Smooth muscle cell (in vitro differentiated cells): ENCODE measurements at regions not wholly inside any gene's neighbourhood (a gene's known extent, or its start where the extent isn't known, plus 50 kb on each side); places are given as distances from the start of the nearest gene placed in this dataset.

Experiments
- DNase-seq: peaks from one replicate; lab custom pipeline; 2025; ENCODE audit not compliant: unreplicated experiment; lab: John Stamatoyannopoulos, UW
- H2AFZ ChIP-seq: fragments of 200-600 bp; sonication (generic); 2 replicates; pipeline ENCODE4 v1.6.0; 2016; ENCODE audit warnings: antibody characterized with exemption, low read depth, mild to moderate bottlenecking
- H3F3A ChIP-seq: fragments of 200-600 bp; sonication (generic); 2 replicates; pipeline ENCODE4 v1.6.0; 2017; ENCODE audit warnings: antibody characterized with exemption, low read depth
- H3K27ac ChIP-seq: fragments of 200-600 bp; sonication (generic); 2 replicates; pipeline ENCODE4 v1.5.1; 2016; ENCODE audit warnings: low read depth, mild to moderate bottlenecking
- H3K27me3 ChIP-seq: fragments of 200-600 bp; sonication (generic); 2 replicates; pipeline ENCODE4 v1.6.1; 2016; ENCODE audit warnings: low read depth, mild to moderate bottlenecking
- H3K36me3 ChIP-seq: fragments of 200-600 bp; sonication (generic); 2 replicates; pipeline ENCODE4 v1.5.1; 2016; ENCODE audit warnings: low read depth
- H3K4me1 ChIP-seq: fragments of 200-600 bp; sonication (generic); 2 replicates; pipeline ENCODE4 v1.5.1; 2016; ENCODE audit warnings: low read depth
- H3K4me2 ChIP-seq: fragments of 200-600 bp; sonication (generic); 2 replicates; pipeline ENCODE4 v1.6.0; 2016; ENCODE audit warnings: mild to moderate bottlenecking
- H3K4me3 ChIP-seq: fragments of 200-600 bp; sonication (generic); 2 replicates; pipeline ENCODE4 v1.5.1; 2016; ENCODE audit warnings: mild to moderate bottlenecking
- H3K79me2 ChIP-seq: fragments of 200-600 bp; sonication (generic); 2 replicates; pipeline ENCODE4 v1.6.0; 2016; ENCODE audit warnings: low read depth, mild to moderate bottlenecking
- H3K9ac ChIP-seq: fragments of 200-600 bp; sonication (generic); 2 replicates; pipeline ENCODE4 v1.6.0; 2016; ENCODE audit warnings: low read depth
- H3K9me3 ChIP-seq: fragments of 200-600 bp; sonication (generic); replicated peaks from 2 replicates; pipeline ENCODE4 v1.5.1; 2016; ENCODE audit warnings: low read depth
- H4K20me1 ChIP-seq: fragments of 200-600 bp; sonication (generic); 2 replicates; pipeline ENCODE4 v1.6.0; 2016; ENCODE audit warnings: low read depth
- CTCF ChIP-seq: fragments of 200-600 bp; sonication (generic); IDR thresholded peaks from 2 replicates; pipeline ENCODE4 v1.5.1; 2017; ENCODE audit warnings: borderline replicate concordance, mild to moderate bottlenecking, antibody characterized with exemption; ENCODE audit not compliant: insufficient read depth, poor library complexity, severe bottlenecking
- WGBS: methylation state at CpG from one replicate; pipeline ENCODE4 v1.1.7; 2016; ENCODE audit warnings: low lambda C conversion rate; 5-methylcytosine and 5-hydroxymethylcytosine counted together

- no peaks in the 10 kb centered on the region for H3K9me3 ChIP-seq
- H3K79me2 ChIP-seq: no peaks in the 10 kb centered on the region
- H3K4me1 ChIP-seq: no peaks in the 10 kb centered on the region
- 89% methylated on average over 1 of the region's 1 CpG for WGBS
- H2AFZ ChIP-seq: no peak overlapping the region
- no peak for TF ChIP-seq CTCF
- H3K36me3 ChIP-seq: no peaks in the 10 kb centered on the region
- H3K4me2 ChIP-seq: no peak overlapping the region
- H3F3A ChIP-seq: no peaks in the 10 kb centered on the region
- H3K4me3 ChIP-seq: no peak overlapping the region
- no peaks in the 10 kb centered on the region for H4K20me1 ChIP-seq
- H3K9ac ChIP-seq: no peak overlapping the region
- H3K27ac ChIP-seq: no peak overlapping the region
- no peaks in the 10 kb centered on the region for H3K27me3 ChIP-seq
- DNase-seq: no peak
Observed at GRCh38 chr3:81382470-81382869, 379.0 kb downstream of the GBE1 start.

GRCh38 chr3:81380234-81380633, 381.2 kb downstream of the GBE1 start:
- Histone ChIP-seq H2AFZ (no peak overlapping the region), H3K36me3 (no peaks in the 10 kb centered on the region), H3K79me2 (no peaks in the 10 kb centered on the region), H3K9ac (no peak overlapping the region), H4K20me1 (no peaks in the 10 kb centered on the region), H3K4me2 (no peak overlapping the region), H3F3A (no peaks in the 10 kb centered on the region), H3K4me1 (no peaks in the 10 kb centered on the region), H3K27me3 (no peaks in the 10 kb centered on the region), H3K4me3 (no peak overlapping the region), H3K27ac (no peak overlapping the region), H3K9me3 (no peaks in the 10 kb centered on the region)
- no peak for TF ChIP-seq CTCF
- no peak for DNase-seq
- WGBS: 93% methylated on average over 4 of the region's 4 CpGs

GRCh38 chr3:81378552-81379293, 382.7 kb downstream of the GBE1 start:
- H3K4me1 ChIP-seq: no peaks in the 10 kb centered on the region
- H3K4me3 ChIP-seq: no peak overlapping the region
- TF ChIP-seq CTCF: no peak
- no peaks in the 10 kb centered on the region for H3K27me3 ChIP-seq
- 81% methylated on average over 5 of the region's 5 CpGs for WGBS
- H3F3A ChIP-seq: no peaks in the 10 kb centered on the region
- no peak overlapping the region for H3K27ac ChIP-seq
- no peaks in the 10 kb centered on the region for H3K79me2 ChIP-seq
- no peak overlapping the region for H2AFZ ChIP-seq
- H3K4me2 ChIP-seq: no peak overlapping the region
- H3K9me3 ChIP-seq: no peaks in the 10 kb centered on the region
- H4K20me1 ChIP-seq: no peaks in the 10 kb centered on the region
- no peak for DNase-seq
- H3K36me3 ChIP-seq: no peaks in the 10 kb centered on the region
- no peak overlapping the region for H3K9ac ChIP-seq

GRCh38 chr3:81375921-81376320, 385.5 kb downstream of the GBE1 start:
- TF ChIP-seq CTCF: no peak
- H3K4me3 ChIP-seq: no peak overlapping the region
- H3F3A ChIP-seq: no peaks in the 10 kb centered on the region
- no peak overlapping the region for H2AFZ ChIP-seq
- no peaks in the 10 kb centered on the region for H3K36me3 ChIP-seq
- H3K27me3 ChIP-seq: no peaks in the 10 kb centered on the region
- no peaks in the 10 kb centered on the region for H3K79me2 ChIP-seq
- H3K4me1 ChIP-seq: no peaks in the 10 kb centered on the region
- H3K9ac ChIP-seq: no peak overlapping the region
- H3K4me2 ChIP-seq: no peak overlapping the region
- no peaks in the 10 kb centered on the region for H3K9me3 ChIP-seq
- H4K20me1 ChIP-seq: no peaks in the 10 kb centered on the region
- no peak for DNase-seq
- no peak overlapping the region for H3K27ac ChIP-seq
